HEK293 (cell line): ENCODE measurements at regions not wholly inside any gene's neighbourhood (a gene's known extent, or its start where the extent isn't known, plus 50 kb on each side); places are given as distances from the start of the nearest gene placed in this dataset.

ENCODE experiments used
- CTCF ChIA-PET: fragments of 350-600 bp; formaldehyde crosslinking; extraction: SDS; loops from one replicate; lab custom pipeline; 2021; ENCODE audit warnings: antibody characterized with exemption; lab: Yijun Ruan, JAX
- POLR2A ChIA-PET: fragments of 300-600 bp; formaldehyde crosslinking; extraction: SDS; loops from one replicate; lab custom pipeline; 2020; ENCODE audit warnings: antibody characterized with exemption, inconsistent platforms; lab: Yijun Ruan, JAX
- H3K27ac ChIP-seq: fragments of 200-500 bp; sonication (Bioruptor generic); 2 replicates; pipeline ENCODE4 v1.5.1; 2014; ENCODE audit warnings: low read depth, low read length, control low read depth, inconsistent platforms; ENCODE audit errors: extremely low read depth
- H3K36me3 ChIP-seq, 2 experiments: fragments of 200-500 bp in 1 of 2; sonication (Bioruptor generic) in 1 of 2; 1 replicate in 1 of 2; 2 replicates in 1 of 2; pipeline ENCODE4 v1.5.1; 2014 to 2017; ENCODE audit warnings: inconsistent platforms in 2 of 2, low read length in 2 of 2; ENCODE audit not compliant: control insufficient read depth in 2 of 2, insufficient read depth in 1 of 2
- H3K4me1 ChIP-seq: fragments of 200-500 bp; sonication (Bioruptor generic); 2 replicates; pipeline ENCODE4 v1.5.1; 2014; ENCODE audit warnings: mild to moderate bottlenecking, low read length, inconsistent platforms; ENCODE audit not compliant: control insufficient read depth, insufficient read depth
- H3K4me3 ChIP-seq: 2 replicates; pipeline ENCODE4 v1.5.1; 2011; ENCODE audit warnings: low read depth, mild to moderate bottlenecking, control low read depth, low read length, moderate library complexity
- H3K9me3 ChIP-seq: fragments of 200-500 bp; sonication (Bioruptor generic); 2 replicates; pipeline ENCODE4 v1.5.1; 2014; ENCODE audit warnings: low read depth, low read length, inconsistent platforms; ENCODE audit not compliant: control insufficient read depth, insufficient read depth
- PRDM10 ChIP-seq: fragments of 450-650 bp; formaldehyde crosslinking; IDR thresholded peaks from 2 replicates; pipeline ENCODE4 v1.5.1; 2016; ENCODE audit warnings: missing biosample characterization, missing genetic modification characterization
- SP3 ChIP-seq: fragments of 450-650 bp; formaldehyde crosslinking; IDR thresholded peaks from 2 replicates; pipeline ENCODE4 v1.5.1; 2016; ENCODE audit warnings: missing biosample characterization, missing genetic modification characterization
- TSHZ1 ChIP-seq: fragments of 450-650 bp; formaldehyde crosslinking; IDR thresholded peaks from 2 replicates; pipeline ENCODE4 v1.5.1; 2016; ENCODE audit warnings: missing biosample characterization, missing genetic modification characterization, borderline replicate concordance
- ZBTB11 ChIP-seq: fragments of 450-650 bp; formaldehyde crosslinking; conservative IDR thresholded peaks from 2 replicates; pipeline ENCODE4 v1.5.1; 2016; ENCODE audit warnings: low read depth, missing biosample characterization, missing genetic modification characterization
- ZNF112 ChIP-seq: fragments of 450-650 bp; formaldehyde crosslinking; IDR thresholded peaks from 2 replicates; pipeline ENCODE4 v1.5.0; 2017; ENCODE audit warnings: missing biosample characterization, missing genetic modification characterization
- ZNF335 ChIP-seq: fragments of 450-650 bp; formaldehyde crosslinking; conservative IDR thresholded peaks from 2 replicates; pipeline ENCODE4 v1.5.1; 2016; ENCODE audit warnings: missing biosample characterization, missing genetic modification characterization
- ZNF341 ChIP-seq: fragments of 450-650 bp; formaldehyde crosslinking; IDR thresholded peaks from 2 replicates; pipeline ENCODE4; 2016; ENCODE audit warnings: low read depth, missing biosample characterization, missing genetic modification characterization
- ZNF366 ChIP-seq: fragments of 450-650 bp; formaldehyde crosslinking; conservative IDR thresholded peaks from 2 replicates; pipeline ENCODE4 v1.5.1; 2016; ENCODE audit warnings: missing biosample characterization, missing genetic modification characterization
- ZNF623 ChIP-seq: fragments of 450-650 bp; formaldehyde crosslinking; IDR thresholded peaks from 2 replicates; pipeline ENCODE4 v1.5.1; 2016; ENCODE audit warnings: missing biosample characterization, missing genetic modification characterization
- ZNF777 ChIP-seq: fragments of 450-650 bp; formaldehyde crosslinking; IDR thresholded peaks from 2 replicates; pipeline ENCODE4 v1.5.1; 2017; ENCODE audit warnings: missing biosample characterization, missing genetic modification characterization, borderline replicate concordance
- ZNF843 ChIP-seq: fragments of 450-650 bp; formaldehyde crosslinking; IDR thresholded peaks from 2 replicates; pipeline ENCODE4 v1.5.1; 2016; ENCODE audit warnings: missing biosample characterization, missing genetic modification characterization
- TF ChIP-seq, protein P1 (sequence below): fragments of 450-650 bp; IDR thresholded peaks from 2 replicates; pipeline ENCODE4 v1.5.1; 2018; ENCODE audit warnings: missing biosample characterization, mild to moderate bottlenecking, missing genetic modification characterization
- TF ChIP-seq, protein P2 (sequence below): fragments of 450-650 bp; formaldehyde crosslinking; IDR thresholded peaks from 2 replicates; pipeline ENCODE4 v1.5.1; 2016; ENCODE audit warnings: missing biosample characterization, missing genetic modification characterization

DNA sequence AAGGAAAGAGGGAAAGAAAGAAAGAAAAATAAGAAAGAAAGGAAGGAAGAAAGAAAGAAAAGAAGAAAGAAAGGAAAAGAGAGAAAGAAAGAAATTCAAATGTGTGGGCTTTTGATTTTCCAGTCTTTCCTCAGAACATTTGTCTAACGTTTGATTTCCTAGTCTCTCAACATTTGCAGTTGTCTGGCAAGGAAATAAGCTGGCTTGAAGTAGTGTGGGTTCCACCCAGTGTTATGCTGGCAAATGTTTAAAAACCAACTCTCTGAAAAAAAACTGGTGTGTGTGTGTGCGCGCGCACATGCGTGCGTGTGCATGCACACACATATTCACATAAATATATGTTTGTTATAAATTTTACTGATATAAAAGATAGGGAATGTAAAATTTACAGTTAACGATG, 54.6 kb upstream of the C3orf49 start:
- ChIA-PET POLR2A (no interaction called here), CTCF (interaction anchor here (0.7 kb wide), 1 partner anchor 655 kb away, joined by 4 read pairs; no protein-coding TSS in a partner anchor)
- no peak overlapping the region for H3K27ac ChIP-seq
- no peaks in the 10 kb centered on the region for H3K9me3 ChIP-seq
- H3K36me3 ChIP-seq, result no peaks in the 10 kb centered on the region
- no peak overlapping the region for H3K4me3 ChIP-seq
- H3K4me1 ChIP-seq, result no peaks in the 10 kb centered on the region
- TF ChIP-seq ZNF335 (no peak), ZNF366 (tag by site-specific recombination) (0 out of 2 replicates have a peak, but pooled peaks have one; percentile 8), ZNF341 (tag by site-specific recombination) (no peak), ZNF843 (tag by site-specific recombination) (no peak), TSHZ1 (tag by site-specific recombination) (no peak), PRDM10 (no peak)
- TF ChIP-seq, protein P1, sequence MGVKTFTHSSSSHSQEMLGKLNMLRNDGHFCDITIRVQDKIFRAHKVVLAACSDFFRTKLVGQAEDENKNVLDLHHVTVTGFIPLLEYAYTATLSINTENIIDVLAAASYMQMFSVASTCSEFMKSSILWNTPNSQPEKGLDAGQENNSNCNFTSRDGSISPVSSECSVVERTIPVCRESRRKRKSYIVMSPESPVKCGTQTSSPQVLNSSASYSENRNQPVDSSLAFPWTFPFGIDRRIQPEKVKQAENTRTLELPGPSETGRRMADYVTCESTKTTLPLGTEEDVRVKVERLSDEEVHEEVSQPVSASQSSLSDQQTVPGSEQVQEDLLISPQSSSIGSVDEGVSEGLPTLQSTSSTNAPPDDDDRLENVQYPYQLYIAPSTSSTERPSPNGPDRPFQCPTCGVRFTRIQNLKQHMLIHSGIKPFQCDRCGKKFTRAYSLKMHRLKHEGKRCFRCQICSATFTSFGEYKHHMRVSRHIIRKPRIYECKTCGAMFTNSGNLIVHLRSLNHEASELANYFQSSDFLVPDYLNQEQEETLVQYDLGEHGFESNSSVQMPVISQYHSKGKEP, result no peak
- TF ChIP-seq, protein P2, sequence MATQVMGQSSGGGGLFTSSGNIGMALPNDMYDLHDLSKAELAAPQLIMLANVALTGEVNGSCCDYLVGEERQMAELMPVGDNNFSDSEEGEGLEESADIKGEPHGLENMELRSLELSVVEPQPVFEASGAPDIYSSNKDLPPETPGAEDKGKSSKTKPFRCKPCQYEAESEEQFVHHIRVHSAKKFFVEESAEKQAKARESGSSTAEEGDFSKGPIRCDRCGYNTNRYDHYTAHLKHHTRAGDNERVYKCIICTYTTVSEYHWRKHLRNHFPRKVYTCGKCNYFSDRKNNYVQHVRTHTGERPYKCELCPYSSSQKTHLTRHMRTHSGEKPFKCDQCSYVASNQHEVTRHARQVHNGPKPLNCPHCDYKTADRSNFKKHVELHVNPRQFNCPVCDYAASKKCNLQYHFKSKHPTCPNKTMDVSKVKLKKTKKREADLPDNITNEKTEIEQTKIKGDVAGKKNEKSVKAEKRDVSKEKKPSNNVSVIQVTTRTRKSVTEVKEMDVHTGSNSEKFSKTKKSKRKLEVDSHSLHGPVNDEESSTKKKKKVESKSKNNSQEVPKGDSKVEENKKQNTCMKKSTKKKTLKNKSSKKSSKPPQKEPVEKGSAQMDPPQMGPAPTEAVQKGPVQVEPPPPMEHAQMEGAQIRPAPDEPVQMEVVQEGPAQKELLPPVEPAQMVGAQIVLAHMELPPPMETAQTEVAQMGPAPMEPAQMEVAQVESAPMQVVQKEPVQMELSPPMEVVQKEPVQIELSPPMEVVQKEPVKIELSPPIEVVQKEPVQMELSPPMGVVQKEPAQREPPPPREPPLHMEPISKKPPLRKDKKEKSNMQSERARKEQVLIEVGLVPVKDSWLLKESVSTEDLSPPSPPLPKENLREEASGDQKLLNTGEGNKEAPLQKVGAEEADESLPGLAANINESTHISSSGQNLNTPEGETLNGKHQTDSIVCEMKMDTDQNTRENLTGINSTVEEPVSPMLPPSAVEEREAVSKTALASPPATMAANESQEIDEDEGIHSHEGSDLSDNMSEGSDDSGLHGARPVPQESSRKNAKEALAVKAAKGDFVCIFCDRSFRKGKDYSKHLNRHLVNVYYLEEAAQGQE (tag by site-specific recombination), result no peak

DNA sequence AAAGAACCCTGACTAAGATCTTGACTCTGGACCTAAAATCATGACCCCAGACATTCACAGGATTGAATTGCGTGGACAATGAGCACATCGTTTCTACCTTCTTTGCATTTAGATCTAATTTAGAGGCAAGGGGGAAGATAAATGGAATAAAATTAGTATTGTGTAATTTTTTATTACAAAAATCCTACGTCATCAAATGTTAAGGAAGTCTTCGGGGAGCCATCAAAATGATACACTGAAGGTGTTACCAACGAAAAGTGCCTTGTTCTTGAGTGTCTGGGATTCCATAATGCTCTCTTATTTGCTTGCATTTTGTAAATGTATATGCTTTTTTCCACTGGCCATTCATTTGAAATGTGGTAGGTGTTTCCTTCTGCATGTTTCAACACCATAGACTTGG, 52.8 kb upstream of the C3orf49 start:
- ChIA-PET CTCF (no interaction called here), POLR2A (no interaction called here)
- Histone ChIP-seq H3K4me3 (no peak overlapping the region), H3K36me3 (no peaks in the 10 kb centered on the region), H3K9me3 (no peaks in the 10 kb centered on the region), H3K27ac (no peak overlapping the region), H3K4me1 (no peaks in the 10 kb centered on the region)
- TF ChIP-seq ZNF777 (no peak), SP3 (tag by site-specific recombination) (no peak), ZNF112 (no peak), ZNF623 (tag by site-specific recombination) (no peak), ZBTB11 (tag by site-specific recombination) (no peak)
